ENCODE measurements at regions not wholly inside any gene's neighbourhood (a gene's known extent, or its start where the extent isn't known, plus 50 kb on each side); places are given as distances from the start of the nearest gene placed in this dataset.
A peak's percentile ranks its signal among the peaks of the same experiment; 100 is the strongest.

- Histone ChIP-seq H3K18ac (ENCODE audit: insufficient read length, low read depth, low read length) (no peak overlapping the region), H2AK5ac (ENCODE audit: insufficient read length, low read length) (no peak overlapping the region), H2BK15ac (ENCODE audit: low read depth, low read length) (no peak overlapping the region), H3K79me2 (ENCODE audit: insufficient read depth, low read length) (no peaks in the 10 kb centered on the region), H3K56ac (ENCODE audit: insufficient read length, low read depth, low read length) (no peak overlapping the region), H3K27me3 (ENCODE audit: insufficient read depth, low read length) (no peaks in the 10 kb centered on the region), H2BK5ac (ENCODE audit: insufficient read length, low read length) (no peak overlapping the region), H3K23me2 (ENCODE audit: insufficient read length, low read depth, low read length, poor library complexity, severe bottlenecking) (no peaks in the 10 kb centered on the region), H4K8ac (replicated peaks; ENCODE audit: insufficient read length, low read depth, low read length) (no peak overlapping the region), H2BK20ac (ENCODE audit: low read depth, low read length, poor library complexity, severe bottlenecking) (no peak overlapping the region), H3K9ac (ENCODE audit: extremely low read depth, insufficient read length, low read length) (no peak overlapping the region), H4K5ac (ENCODE audit: insufficient read length, low read depth, low read length) (no peak overlapping the region), H3K9me3 (ENCODE audit: control insufficient read depth, low read depth, low read length) (no peaks in the 10 kb centered on the region), H3T11ph (ENCODE audit: low read length) (no peak overlapping the region), H3K79me1 (ENCODE audit: insufficient read depth, low read depth, low read length, poor library complexity, severe bottlenecking) (no peaks in the 10 kb centered on the region), H3K14ac (ENCODE audit: insufficient read depth, low read length) (no peak overlapping the region), H2BK120ac (ENCODE audit: low read depth, low read length, poor library complexity, severe bottlenecking) (no peak overlapping the region), H3K27ac (ENCODE audit: insufficient read length, low read depth, low read length) (no peak overlapping the region), H3K4me2 (ENCODE audit: insufficient read depth, insufficient read length, low read length) (no peak overlapping the region), H3K4me1 (ENCODE audit: insufficient read depth, low read length) (peaks cover 3% of the 10 kb centered on the region; the same call in 1 of the 2 replicates), H4K20me1 (ENCODE audit: control insufficient read depth, insufficient read depth, insufficient read length) (no peaks in the 10 kb centered on the region), H4K91ac (ENCODE audit: insufficient read length, low read depth, low read length) (no peak overlapping the region), H2AFZ (ENCODE audit: low read length) (no peak overlapping the region), H3K4ac (ENCODE audit: low read depth, low read length) (no peak overlapping the region), H3K23ac (ENCODE audit: insufficient read length, low read depth, low read length) (no peak overlapping the region), H2BK12ac (ENCODE audit: insufficient read length, low read depth, low read length) (no peak overlapping the region)
- Mint-ChIP-seq H3K27ac (peak overlapping the region in 1 of 3 experiments; percentile 60; a peak in 1 of 7 replicates), H3K4me1 (peaks cover 21 to 23% of the 10 kb centered on the region in 2 experiments), H3K4me3 (no peak overlapping the region), H3K9me3 (no peaks in the 10 kb centered on the region; a peak in 1 of 5 replicates), H3K36me3 (ENCODE audit: insufficient read depth in 1 of 3, low read depth in 3 of 3) (no peaks in the 10 kb centered on the region), H3K27me3 (ENCODE audit: low read depth) (no peaks in the 10 kb centered on the region)
- no CpG with 5 or more reads among the region's 6 CpGs for WGBS (ENCODE audit: extremely low coverage, insufficient read length, low lambda C conversion rate)
- DNase-seq = no peak
- TF ChIP-seq CTCF (conservative IDR thresholded peaks at IDR 0.05) = no peak
Measured at GRCh38 chr15:68518785-68519430, 59.9 kb upstream of the CORO2B start.

Data from H9 (cell line).